GM10248 (cell line): ENCODE measurements at regions not wholly inside any gene's neighbourhood (a gene's known extent, or its start where the extent isn't known, plus 50 kb on each side); places are given as distances from the start of the nearest gene placed in this dataset.
"Not testable (repeated sequence)": the region's sequence is repeated elsewhere in the genome, so short reads cannot be mapped to it uniquely, and the experiment has no call there.

Source experiments
- CTCF ChIA-PET: fragments of 300-600 bp; sonication (Branson Sonifier 250); formaldehyde crosslinking; extraction: SDS; loops from one replicate; lab custom pipeline; 2021; ENCODE audit warnings: antibody characterized with exemption; lab: Yijun Ruan, JAX
- POLR2A ChIA-PET: fragments of 350-650 bp; sonication (Branson Sonifier 250); formaldehyde crosslinking; extraction: SDS; loops from one replicate; lab custom pipeline; 2020; ENCODE audit warnings: antibody characterized with exemption; lab: Yijun Ruan, JAX
- DNase-seq: peaks from one replicate; pipeline ENCODE4 v3.0.0; 2012; ENCODE audit errors: extremely low spot score
- CTCF ChIP-seq: IDR thresholded peaks from 2 replicates; pipeline ENCODE4 v1.5.1; 2012; ENCODE audit warnings: mild to moderate bottlenecking, low read depth; ENCODE audit errors: extremely low read depth, missing control alignments, control extremely low read depth

GRCh38 chr13:39930544-39931444 is 275.3 kb downstream of the COG6 start:
- CTCF ChIA-PET, result no interaction called here
- no peak for TF ChIP-seq CTCF
- no peak for DNase-seq
- POLR2A ChIA-PET, result no interaction called here

- CTCF ChIA-PET, result no interaction called here
- DNase-seq, result no peak
- TF ChIP-seq CTCF, result no peak
- POLR2A ChIA-PET, result no interaction called here
Measured at GRCh38 chr13:39931505-39931904, 276.0 kb downstream of the COG6 start.

- POLR2A ChIA-PET, CTCF ChIA-PET, DNase-seq: not testable (repeated sequence)
Measured at GRCh38 chr13:39932514-39932913, 277.1 kb downstream of the COG6 start.

GRCh38 chr13:39935155-39935554 is 279.7 kb downstream of the COG6 start:
- CTCF ChIA-PET, result interaction anchor here (0.9 kb wide), 1 partner anchor 8 kb away, joined by 3 read pairs; no protein-coding TSS in a partner anchor
- TF ChIP-seq CTCF, result no peak
- DNase-seq, result peak; percentile 27
- POLR2A ChIA-PET, result no interaction called here

GRCh38 chr13:39938596-39938995 is 283.1 kb downstream of the COG6 start:
- CTCF ChIA-PET, result interaction anchor here (0.6 to 8.1 kb wide), 5 partner anchors 15 to 847 kb away, joined by 3 to 72 read pairs (median 3); no protein-coding TSS in a partner anchor
- POLR2A ChIA-PET, result no interaction called here
- DNase-seq, result no peak
- no peak for TF ChIP-seq CTCF

- no peak for DNase-seq
- ChIA-PET CTCF (interaction anchor here (1.0 to 8.1 kb wide), 7 partner anchors 12 to 743 kb away, joined by 3 to 72 read pairs (median 5); no protein-coding TSS in a partner anchor), POLR2A (no interaction called here)
- no peak for TF ChIP-seq CTCF
Measured at GRCh38 chr13:39941236-39941635, 285.8 kb downstream of the COG6 start.
